BLaER1 treated with 17β-estradiol and CSF1 and Interleukin-3, amounts not matched to agents 10 nM and 100 nM (cell line): ENCODE measurements at regions not wholly inside any gene's neighbourhood (a gene's known extent, or its start where the extent isn't known, plus 50 kb on each side); places are given as distances from the start of the nearest gene placed in this dataset.
"Not testable (repeated sequence)": the region's sequence is repeated elsewhere in the genome, so short reads cannot be mapped to it uniquely, and the experiment has no call there.

Experiments
- H3K27ac ChIP-seq, 11 experiments: shearing (Covaris generic); formaldehyde crosslinking; 2 replicates each; pipeline ENCODE4 v1.8.1; 2022
- H3K27me3 ChIP-seq, 11 experiments: shearing (Covaris generic); formaldehyde crosslinking; 2 replicates each; pipeline ENCODE4 v1.8.1; 2022
- H3K36me3 ChIP-seq, 11 experiments: shearing (Covaris generic); formaldehyde crosslinking; 2 replicates each; pipeline ENCODE4 v1.8.1; 2022
- H3K4me1 ChIP-seq, 10 experiments: shearing (Covaris generic); formaldehyde crosslinking; 2 replicates each; pipeline ENCODE4 v1.8.1; 2022
- H3K4me2 ChIP-seq, 11 experiments: shearing (Covaris generic); formaldehyde crosslinking; 2 replicates each; pipeline ENCODE4 v1.8.1; 2022
- H3K4me3 ChIP-seq, 10 experiments: shearing (Covaris generic); formaldehyde crosslinking; 2 replicates each; pipeline ENCODE4 v1.8.1; 2022
- H3K9ac ChIP-seq, 11 experiments: shearing (Covaris generic); formaldehyde crosslinking; 2 replicates each; pipeline ENCODE4 v1.8.1; 2022
- H3K9me3 ChIP-seq, 11 experiments: shearing (Covaris generic); formaldehyde crosslinking; replicated peaks in 1 of 11; 2 replicates each; pipeline ENCODE4 v1.8.1; 2022
- H4K20me1 ChIP-seq, 11 experiments: shearing (Covaris generic); formaldehyde crosslinking; 2 replicates each; pipeline ENCODE4 v1.8.1; 2022
- Cebpa-rat ChIP-seq, 11 experiments: shearing (Covaris generic); IDR thresholded peaks; 2 replicates each; pipeline ENCODE4 v1.8.1; 2022

- no peak overlapping the region for H3K4me3 ChIP-seq
- H3K4me2 ChIP-seq = no peak overlapping the region
- peaks cover 0 to 7% (median 0%) of the 10 kb centered on the region in 11 experiments; a peak in 1 of 22 replicates for H3K27me3 ChIP-seq
- peaks cover 12 to 22% (median 18%) of the 10 kb centered on the region in 10 experiments for H3K4me1 ChIP-seq
- no peak overlapping the region for H3K9ac ChIP-seq
- no peak for TF ChIP-seq Cebpa-rat (IDR thresholded peaks at IDR 0.05)
- H3K36me3 ChIP-seq = no peaks in the 10 kb centered on the region
- no peak overlapping the region for H3K27ac ChIP-seq
- H4K20me1 ChIP-seq = peaks cover 0 to 9% (median 0%) of the 10 kb centered on the region in 11 experiments; a peak in 4 of 22 replicates
- no peaks in the 10 kb centered on the region for H3K9me3 ChIP-seq
Measured at GRCh38 chr12:131389054-131390013, 321.6 kb upstream of the SFSWAP start.

- Histone ChIP-seq H3K4me2 (no peak overlapping the region), H3K27ac (no peak overlapping the region), H3K27me3 (peaks cover 0 to 7% (median 0%) of the 10 kb centered on the region in 11 experiments; a peak in 1 of 22 replicates), H3K9me3 (peaks cover 0 to 4% (median under 1%) of the 10 kb centered on the region in 11 experiments; a peak in 6 of 22 replicates), H4K20me1 (peaks cover 0 to 9% (median 0%) of the 10 kb centered on the region in 11 experiments; a peak in 3 of 22 replicates), H3K4me1 (peaks cover 12 to 22% (median 18%) of the 10 kb centered on the region in 10 experiments), H3K36me3 (no peaks in the 10 kb centered on the region), H3K9ac (no peak overlapping the region), H3K4me3 (no peak overlapping the region)
- no peak for TF ChIP-seq Cebpa-rat (IDR thresholded peaks at IDR 0.05)
Measured at GRCh38 chr12:131390412-131391334, 320.2 kb upstream of the SFSWAP start.

GRCh38 chr12:131391399-131391798 is 319.5 kb upstream of the SFSWAP start:
- H3K4me3 ChIP-seq = no peak overlapping the region

GRCh38 chr12:131394752-131395151 is 316.1 kb upstream of the SFSWAP start:
- H3K9me3 ChIP-seq = peaks cover 37 to 45% (median 39%) of the 10 kb centered on the region in 11 experiments
- not testable (repeated sequence) for H3K4me1 ChIP-seq, H3K27ac ChIP-seq, H3K4me3 ChIP-seq, H3K9ac ChIP-seq, H4K20me1 ChIP-seq, H3K36me3 ChIP-seq, H3K4me2 ChIP-seq, H3K27me3 ChIP-seq

More at GRCh38 chr12:131391399-131391798, 319.5 kb upstream of the SFSWAP start:
- Histone ChIP-seq H3K27ac (no peak overlapping the region), H3K4me2 (no peak overlapping the region), H3K9ac (no peak overlapping the region), H3K27me3 (peaks cover 0 to 7% (median 0%) of the 10 kb centered on the region in 11 experiments; a peak in 1 of 22 replicates), H3K9me3 (peaks cover 5 to 12% (median 8%) of the 10 kb centered on the region in 11 experiments), H3K36me3 (no peaks in the 10 kb centered on the region), H3K4me1 (peaks cover 12 to 21% (median 18%) of the 10 kb centered on the region in 10 experiments), H4K20me1 (peaks cover 0 to 9% (median 0%) of the 10 kb centered on the region in 11 experiments; a peak in 3 of 22 replicates)
- no peak for TF ChIP-seq Cebpa-rat (IDR thresholded peaks at IDR 0.05)

- not testable (repeated sequence) for H3K9ac ChIP-seq, H3K4me1 ChIP-seq, H3K36me3 ChIP-seq, H3K27me3 ChIP-seq, H4K20me1 ChIP-seq, H3K4me2 ChIP-seq, H3K4me3 ChIP-seq, H3K27ac ChIP-seq
- peaks cover 37 to 45% (median 39%) of the 10 kb centered on the region in 11 experiments for H3K9me3 ChIP-seq
Measured at GRCh38 chr12:131395209-131395684, 315.6 kb upstream of the SFSWAP start.

GRCh38 chr12:131395971-131396573 is 314.8 kb upstream of the SFSWAP start:
- H3K9me3 ChIP-seq = peaks cover 37 to 45% (median 39%) of the 10 kb centered on the region in 11 experiments
- H3K36me3 ChIP-seq = no peaks in the 10 kb centered on the region
- no peaks in the 10 kb centered on the region for H3K4me1 ChIP-seq
- no peaks in the 10 kb centered on the region for H4K20me1 ChIP-seq
- no peak overlapping the region for H3K27ac ChIP-seq
- H3K4me3 ChIP-seq = no peak overlapping the region
- no peak for TF ChIP-seq Cebpa-rat (IDR thresholded peaks at IDR 0.05)
- no peaks in the 10 kb centered on the region for H3K27me3 ChIP-seq
- no peak overlapping the region for H3K9ac ChIP-seq
- H3K4me2 ChIP-seq = no peak overlapping the region

GRCh38 chr12:131397493-131398181 is 313.3 kb upstream of the SFSWAP start:
- no peaks in the 10 kb centered on the region for H3K27me3 ChIP-seq
- TF ChIP-seq Cebpa-rat (IDR thresholded peaks at IDR 0.05) = no peak
- H3K4me1 ChIP-seq = no peaks in the 10 kb centered on the region
- no peak overlapping the region for H3K4me3 ChIP-seq
- H3K36me3 ChIP-seq = no peaks in the 10 kb centered on the region
- H4K20me1 ChIP-seq = no peaks in the 10 kb centered on the region
- H3K9ac ChIP-seq = no peak overlapping the region
- peaks cover 37 to 45% (median 39%) of the 10 kb centered on the region in 11 experiments for H3K9me3 ChIP-seq
- H3K27ac ChIP-seq = no peak overlapping the region
- H3K4me2 ChIP-seq = no peak overlapping the region

- no peaks in the 10 kb centered on the region for H3K27me3 ChIP-seq
- H3K36me3 ChIP-seq = no peaks in the 10 kb centered on the region
- peaks cover 37 to 46% (median 39%) of the 10 kb centered on the region in 11 experiments for H3K9me3 ChIP-seq
- H4K20me1 ChIP-seq = no peaks in the 10 kb centered on the region
- H3K9ac ChIP-seq = no peak overlapping the region
- H3K4me1 ChIP-seq = no peaks in the 10 kb centered on the region
- no peak overlapping the region for H3K4me3 ChIP-seq
- no peak overlapping the region for H3K27ac ChIP-seq
- no peak for TF ChIP-seq Cebpa-rat (IDR thresholded peaks at IDR 0.05)
- no peak overlapping the region for H3K4me2 ChIP-seq
Measured at GRCh38 chr12:131399000-131399399, 311.9 kb upstream of the SFSWAP start.

- H3K36me3 ChIP-seq, H3K27ac ChIP-seq, H3K4me1 ChIP-seq, H3K4me3 ChIP-seq, H3K9ac ChIP-seq, H3K27me3 ChIP-seq, H4K20me1 ChIP-seq, H3K4me2 ChIP-seq: not testable (repeated sequence)
- H3K9me3 ChIP-seq = peaks cover 37 to 44% (median 38%) of the 10 kb centered on the region in 11 experiments
Measured at GRCh38 chr12:131400668-131401294, 310.1 kb upstream of the SFSWAP start.

- Histone ChIP-seq H3K4me1 (peaks cover 4 to 14% (median 5%) of the 10 kb centered on the region in 10 experiments; a peak in 15 of 20 replicates), H3K9me3 (peaks cover 24 to 31% (median 26%) of the 10 kb centered on the region in 11 experiments)
- not testable (repeated sequence) for H3K4me2 ChIP-seq, H3K27ac ChIP-seq, H3K9ac ChIP-seq, H3K36me3 ChIP-seq, H3K27me3 ChIP-seq, H3K4me3 ChIP-seq, H4K20me1 ChIP-seq
Measured at GRCh38 chr12:131401907-131402633, 308.8 kb upstream of the SFSWAP start.
